SK-N-SH (cell line): ENCODE measurements at regions not wholly inside any gene's neighbourhood (a gene's known extent, or its start where the extent isn't known, plus 50 kb on each side); places are given as distances from the start of the nearest gene placed in this dataset.

Experiments
- CTCF ChIA-PET: fragments of 300-600, 350-600 bp; formaldehyde crosslinking; extraction: SDS; loops from one replicate; lab custom pipeline; 2021; lab: Yijun Ruan, JAX
- POLR2A ChIA-PET: fragments of 350-600 bp; sonication (Branson Sonifier 250); formaldehyde crosslinking; extraction: SDS; loops from one replicate; lab custom pipeline; 2020; ENCODE audit warnings: antibody characterized with exemption, inconsistent platforms; lab: Yijun Ruan, JAX
- DNase-seq: peaks from one replicate; pipeline ENCODE4 v3.0.0; 2012
- H2AFZ ChIP-seq: fragments of 200-600 bp; sonication (generic); 2 replicates; pipeline ENCODE4 v1.8.1; 2016; ENCODE audit warnings: antibody characterized with exemption, mild to moderate bottlenecking, low read depth
- H3F3A ChIP-seq: fragments of 200-600 bp; sonication (generic); replicated peaks from 2 replicates; pipeline ENCODE3; 2016; ENCODE audit warnings: antibody characterized with exemption, mild to moderate bottlenecking; ENCODE audit not compliant: insufficient read depth
- H3K27ac ChIP-seq, 2 experiments: fragments of 200-500 bp in 1 of 2; fragments of 200-600 bp in 1 of 2; sonication (Bioruptor generic) in 1 of 2; sonication (generic), shearing (Covaris generic) in 1 of 2; 2 replicates each; pipeline versions ENCODE4 v1.5.1 to v1.6.1; 2014 to 2016; ENCODE audit warnings: low read depth in 2 of 2, inconsistent platforms in 1 of 2, low read length in 1 of 2, mild to moderate bottlenecking in 1 of 2, mixed read lengths in 1 of 2
- H3K27me3 ChIP-seq: fragments of 200-600 bp; sonication (generic), shearing (Covaris generic); 2 replicates; pipeline ENCODE4 v1.6.1; 2016; ENCODE audit warnings: mixed run types; ENCODE audit not compliant: insufficient read depth
- H3K36me3 ChIP-seq, 2 experiments: fragments of 200-500 bp in 1 of 2; fragments of 200-600 bp in 1 of 2; sonication (Bioruptor generic) in 1 of 2; sonication (generic) in 1 of 2; replicated peaks in 1 of 2; 2 replicates each; pipeline versions ENCODE3 to v1.5.1; 2014 to 2016; ENCODE audit warnings: low read length in 1 of 2, mild to moderate bottlenecking in 1 of 2; ENCODE audit not compliant: insufficient read depth in 2 of 2, control insufficient read depth in 1 of 2
- H3K4me1 ChIP-seq, 2 experiments: fragments of 200-500 bp in 1 of 2; fragments of 200-600 bp in 1 of 2; sonication (Bioruptor generic) in 1 of 2; sonication (generic), shearing (Covaris generic) in 1 of 2; 2 replicates each; pipeline versions ENCODE4 v1.5.1 to v1.6.1; 2014 to 2016; ENCODE audit warnings: low read depth in 1 of 2, low read length in 1 of 2, mixed run types in 1 of 2; ENCODE audit not compliant: insufficient read depth in 2 of 2, control insufficient read depth in 1 of 2
- H3K4me2 ChIP-seq: fragments of 200-600 bp; sonication (generic), shearing (Covaris generic); 2 replicates; pipeline ENCODE4 v1.6.1; 2017; ENCODE audit warnings: mixed run types
- H3K4me3 ChIP-seq, 2 experiments: fragments of 200-500 bp in 1 of 2; fragments of 200-600 bp in 1 of 2; sonication (Bioruptor generic) in 1 of 2; sonication (generic), shearing (Covaris generic) in 1 of 2; 2 replicates each; pipeline versions ENCODE4 v1.5.1 to v1.8.1; 2014 to 2016; ENCODE audit warnings: low read depth in 2 of 2, inconsistent platforms in 1 of 2, low read length in 1 of 2, mild to moderate bottlenecking in 1 of 2, mixed read lengths in 1 of 2, moderate library complexity in 1 of 2
- H3K79me2 ChIP-seq: fragments of 200-600 bp; sonication (generic); 2 replicates; pipeline ENCODE4 v1.8.1; 2017; ENCODE audit warnings: mild to moderate bottlenecking; ENCODE audit not compliant: insufficient read depth
- H3K9ac ChIP-seq: fragments of 200-600 bp; sonication (generic); 2 replicates; pipeline ENCODE4 v1.6.1; 2017; ENCODE audit warnings: mixed run types
- H3K9me2 ChIP-seq: fragments of 200-600 bp; sonication (generic); 2 replicates; pipeline ENCODE4 v1.6.1; 2017; ENCODE audit warnings: mixed run types
- H3K9me3 ChIP-seq: fragments of 200-600 bp; sonication (generic); 2 replicates; pipeline ENCODE4 v1.6.1; 2017; ENCODE audit warnings: mixed run types, mild to moderate bottlenecking, moderate library complexity
- H4K20me1 ChIP-seq: fragments of 200-600 bp; sonication (generic); 2 replicates; pipeline ENCODE4 v1.6.1; 2017; ENCODE audit warnings: mild to moderate bottlenecking, mixed run types; ENCODE audit not compliant: insufficient read depth
- CHD2 ChIP-seq: fragments of 150-350 bp; IDR thresholded peaks from 2 replicates; pipeline ENCODE4 v1.6.1; 2018; ENCODE audit warnings: low read length; ENCODE audit not compliant: partially characterized antibody
- EZH2phosphoT487 ChIP-seq: fragments of 200-600 bp; sonication (generic); IDR thresholded peaks from 2 replicates; pipeline ENCODE4 v1.6.1; 2017; ENCODE audit warnings: low read depth, mixed run types, mild to moderate bottlenecking, antibody characterized with exemption, moderate library complexity, borderline replicate concordance
- FOXJ3 ChIP-seq: sonication (generic); formaldehyde crosslinking; IDR thresholded peaks from 2 replicates; pipeline ENCODE4 v1.5.1; 2020; ENCODE audit warnings: mild to moderate bottlenecking, missing genetic modification reagents
- FOXM1 ChIP-seq: IDR thresholded peaks from 2 replicates; pipeline ENCODE4 v1.4.0; 2012; ENCODE audit warnings: low read depth, mild to moderate bottlenecking
- GABPA ChIP-seq: IDR thresholded peaks from 2 replicates; pipeline ENCODE4 v1.4.0; 2012; ENCODE audit warnings: low read depth, mild to moderate bottlenecking
- MEF2A ChIP-seq: IDR thresholded peaks from 2 replicates; pipeline ENCODE4 v1.4.0; 2012; ENCODE audit warnings: low read depth, borderline replicate concordance
- NFIC ChIP-seq: IDR thresholded peaks from 2 replicates; pipeline ENCODE4 v1.4.0; 2012; ENCODE audit warnings: borderline replicate concordance
- SMC3 ChIP-seq: IDR thresholded peaks from 2 replicates; pipeline ENCODE4 v1.6.1; 2012; ENCODE audit warnings: low read depth, low read length, improper control_type of control experiment
- TEAD4 ChIP-seq: IDR thresholded peaks from 2 replicates; pipeline ENCODE4 v1.4.0; 2012; ENCODE audit warnings: mild to moderate bottlenecking, borderline replicate concordance; ENCODE audit not compliant: insufficient read depth
- USF1 ChIP-seq: IDR thresholded peaks from 2 replicates; pipeline ENCODE4 v1.4.0; 2012; ENCODE audit warnings: low read depth, borderline replicate concordance
- TF ChIP-seq, protein P1 (sequence below): fragments of 200-600 bp; sonication (generic); IDR thresholded peaks from 2 replicates; pipeline ENCODE4 v1.6.1; 2017; ENCODE audit warnings: antibody characterized with exemption, mild to moderate bottlenecking, moderate library complexity
- TF ChIP-seq, protein P2 (sequence below): IDR thresholded peaks from 2 replicates; pipeline ENCODE4 v1.6.1; 2012; ENCODE audit warnings: mild to moderate bottlenecking, low read depth, low read length, moderate library complexity
- TF ChIP-seq, protein P3 (sequence below): IDR thresholded peaks from 2 replicates; pipeline ENCODE4; 2012
- TF ChIP-seq, protein P4 (sequence below): IDR thresholded peaks from 2 replicates; pipeline ENCODE4 v1.4.0; 2012; ENCODE audit warnings: low read depth

GRCh38 chr21:24444736-24445135 is 1162.5 kb downstream of the MRPL39 start:
- no peaks in the 10 kb centered on the region for H3K27me3 ChIP-seq
- TF ChIP-seq EZH2phosphoT487 (no peak), MEF2A (no peak), NFIC (no peak), TEAD4 (no peak), GABPA (no peak), USF1 (no peak), SMC3 (no peak), FOXM1 (no peak), FOXJ3 (CRISPR knock-in tag) (no peak), CHD2 (no peak)
- TF ChIP-seq, protein P1, sequence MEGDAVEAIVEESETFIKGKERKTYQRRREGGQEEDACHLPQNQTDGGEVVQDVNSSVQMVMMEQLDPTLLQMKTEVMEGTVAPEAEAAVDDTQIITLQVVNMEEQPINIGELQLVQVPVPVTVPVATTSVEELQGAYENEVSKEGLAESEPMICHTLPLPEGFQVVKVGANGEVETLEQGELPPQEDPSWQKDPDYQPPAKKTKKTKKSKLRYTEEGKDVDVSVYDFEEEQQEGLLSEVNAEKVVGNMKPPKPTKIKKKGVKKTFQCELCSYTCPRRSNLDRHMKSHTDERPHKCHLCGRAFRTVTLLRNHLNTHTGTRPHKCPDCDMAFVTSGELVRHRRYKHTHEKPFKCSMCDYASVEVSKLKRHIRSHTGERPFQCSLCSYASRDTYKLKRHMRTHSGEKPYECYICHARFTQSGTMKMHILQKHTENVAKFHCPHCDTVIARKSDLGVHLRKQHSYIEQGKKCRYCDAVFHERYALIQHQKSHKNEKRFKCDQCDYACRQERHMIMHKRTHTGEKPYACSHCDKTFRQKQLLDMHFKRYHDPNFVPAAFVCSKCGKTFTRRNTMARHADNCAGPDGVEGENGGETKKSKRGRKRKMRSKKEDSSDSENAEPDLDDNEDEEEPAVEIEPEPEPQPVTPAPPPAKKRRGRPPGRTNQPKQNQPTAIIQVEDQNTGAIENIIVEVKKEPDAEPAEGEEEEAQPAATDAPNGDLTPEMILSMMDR: no peak
- TF ChIP-seq, protein P2, sequence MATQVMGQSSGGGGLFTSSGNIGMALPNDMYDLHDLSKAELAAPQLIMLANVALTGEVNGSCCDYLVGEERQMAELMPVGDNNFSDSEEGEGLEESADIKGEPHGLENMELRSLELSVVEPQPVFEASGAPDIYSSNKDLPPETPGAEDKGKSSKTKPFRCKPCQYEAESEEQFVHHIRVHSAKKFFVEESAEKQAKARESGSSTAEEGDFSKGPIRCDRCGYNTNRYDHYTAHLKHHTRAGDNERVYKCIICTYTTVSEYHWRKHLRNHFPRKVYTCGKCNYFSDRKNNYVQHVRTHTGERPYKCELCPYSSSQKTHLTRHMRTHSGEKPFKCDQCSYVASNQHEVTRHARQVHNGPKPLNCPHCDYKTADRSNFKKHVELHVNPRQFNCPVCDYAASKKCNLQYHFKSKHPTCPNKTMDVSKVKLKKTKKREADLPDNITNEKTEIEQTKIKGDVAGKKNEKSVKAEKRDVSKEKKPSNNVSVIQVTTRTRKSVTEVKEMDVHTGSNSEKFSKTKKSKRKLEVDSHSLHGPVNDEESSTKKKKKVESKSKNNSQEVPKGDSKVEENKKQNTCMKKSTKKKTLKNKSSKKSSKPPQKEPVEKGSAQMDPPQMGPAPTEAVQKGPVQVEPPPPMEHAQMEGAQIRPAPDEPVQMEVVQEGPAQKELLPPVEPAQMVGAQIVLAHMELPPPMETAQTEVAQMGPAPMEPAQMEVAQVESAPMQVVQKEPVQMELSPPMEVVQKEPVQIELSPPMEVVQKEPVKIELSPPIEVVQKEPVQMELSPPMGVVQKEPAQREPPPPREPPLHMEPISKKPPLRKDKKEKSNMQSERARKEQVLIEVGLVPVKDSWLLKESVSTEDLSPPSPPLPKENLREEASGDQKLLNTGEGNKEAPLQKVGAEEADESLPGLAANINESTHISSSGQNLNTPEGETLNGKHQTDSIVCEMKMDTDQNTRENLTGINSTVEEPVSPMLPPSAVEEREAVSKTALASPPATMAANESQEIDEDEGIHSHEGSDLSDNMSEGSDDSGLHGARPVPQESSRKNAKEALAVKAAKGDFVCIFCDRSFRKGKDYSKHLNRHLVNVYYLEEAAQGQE: no peak
- TF ChIP-seq, protein P3, sequence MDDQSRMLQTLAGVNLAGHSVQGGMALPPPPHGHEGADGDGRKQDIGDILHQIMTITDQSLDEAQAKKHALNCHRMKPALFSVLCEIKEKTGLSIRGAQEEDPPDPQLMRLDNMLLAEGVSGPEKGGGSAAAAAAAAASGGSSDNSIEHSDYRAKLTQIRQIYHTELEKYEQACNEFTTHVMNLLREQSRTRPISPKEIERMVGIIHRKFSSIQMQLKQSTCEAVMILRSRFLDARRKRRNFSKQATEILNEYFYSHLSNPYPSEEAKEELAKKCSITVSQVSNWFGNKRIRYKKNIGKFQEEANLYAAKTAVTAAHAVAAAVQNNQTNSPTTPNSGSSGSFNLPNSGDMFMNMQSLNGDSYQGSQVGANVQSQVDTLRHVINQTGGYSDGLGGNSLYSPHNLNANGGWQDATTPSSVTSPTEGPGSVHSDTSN: no peak
- TF ChIP-seq, protein P4, sequence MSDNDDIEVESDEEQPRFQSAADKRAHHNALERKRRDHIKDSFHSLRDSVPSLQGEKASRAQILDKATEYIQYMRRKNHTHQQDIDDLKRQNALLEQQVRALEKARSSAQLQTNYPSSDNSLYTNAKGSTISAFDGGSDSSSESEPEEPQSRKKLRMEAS: no peak
- ChIA-PET CTCF (no interaction called here), POLR2A (no interaction called here)
- no peak overlapping the region for H2AFZ ChIP-seq
- H3K4me2 ChIP-seq: no peak overlapping the region
- H3K36me3 ChIP-seq: no peaks in the 10 kb centered on the region
- DNase-seq: no peak
- H3F3A ChIP-seq: no peaks in the 10 kb centered on the region
- H3K9ac ChIP-seq: no peak overlapping the region
- H3K27ac ChIP-seq: no peak overlapping the region
- H3K9me3 ChIP-seq: no peaks in the 10 kb centered on the region
- no peaks in the 10 kb centered on the region for H3K79me2 ChIP-seq
- no peak overlapping the region for H3K4me3 ChIP-seq
- H4K20me1 ChIP-seq: no peaks in the 10 kb centered on the region
- no peaks in the 10 kb centered on the region; a peak in 2 of 4 replicates for H3K4me1 ChIP-seq
- H3K9me2 ChIP-seq: no peaks in the 10 kb centered on the region
